Liver (tissue), 2 donors: ENCODE measurements at regions not wholly inside any gene's neighbourhood (a gene's known extent, or its start where the extent isn't known, plus 50 kb on each side); places are given as distances from the start of the nearest gene placed in this dataset.

Experiments
- CTCF ChIP-seq: fragments of 150-350 bp; IDR thresholded peaks from 2 replicates; pipeline ENCODE4 v1.5.1; 2017; ENCODE audit warnings: improper control_type of control experiment, low read depth, low read length; ENCODE audit not compliant: missing input control
- MAX ChIP-seq: IDR thresholded peaks from 2 replicates; pipeline ENCODE4 v1.6.1; 2016; ENCODE audit warnings: antibody characterized with exemption
- donor health status: healthy.

GRCh38 chr2:13813236-13813635, 819.3 kb upstream of the LRATD1 start:
- TF ChIP-seq MAX (no peak), CTCF (no peak)
